SK-N-MC (cell line): ENCODE measurements at regions not wholly inside any gene's neighbourhood (a gene's known extent, or its start where the extent isn't known, plus 50 kb on each side); places are given as distances from the start of the nearest gene placed in this dataset.

ENCODE experiments used
- EZH2 ChIP-seq: fragments of 200-600 bp; sonication (generic); IDR thresholded peaks from one replicate; pipeline ENCODE4 v1.6.1; 2017; ENCODE audit warnings: antibody characterized with exemption
- FOXP2 ChIP-seq: optimal IDR thresholded peaks from 2 replicates; pipeline ENCODE3; 2011; ENCODE audit warnings: mild to moderate bottlenecking, moderate library complexity; ENCODE audit not compliant: insufficient read depth; ENCODE audit errors: extremely low read length, control extremely low read depth
- POLR2AphosphoS5 ChIP-seq: IDR thresholded peaks from 2 replicates; pipeline ENCODE4 v1.6.1; 2012; ENCODE audit warnings: mild to moderate bottlenecking, low read depth, low read length, borderline replicate concordance

GRCh38 chr15:96222981-96223380 lies 107.5 kb upstream of the NR2F2 start:
- TF ChIP-seq EZH2 (no peak), POLR2AphosphoS5 (no peak), FOXP2 (no peak)
